Cerebellar cortex (tissue), 1 donor: ENCODE measurements at regions not wholly inside any gene's neighbourhood (a gene's known extent, or its start where the extent isn't known, plus 50 kb on each side); places are given as distances from the start of the nearest gene placed in this dataset.

ENCODE experiments used
- DNase-seq: peaks from one replicate; pipeline ENCODE4 v3.0.0-alpha.2; 2015; ENCODE audit warnings: low spot score

GRCh38 chr1:239732770-239733169 is 346.4 kb downstream of the CHRM3 start:
- no peak for DNase-seq

- no peak for DNase-seq
Measured at GRCh38 chr1:239733995-239734394, 347.6 kb downstream of the CHRM3 start.

DNA sequence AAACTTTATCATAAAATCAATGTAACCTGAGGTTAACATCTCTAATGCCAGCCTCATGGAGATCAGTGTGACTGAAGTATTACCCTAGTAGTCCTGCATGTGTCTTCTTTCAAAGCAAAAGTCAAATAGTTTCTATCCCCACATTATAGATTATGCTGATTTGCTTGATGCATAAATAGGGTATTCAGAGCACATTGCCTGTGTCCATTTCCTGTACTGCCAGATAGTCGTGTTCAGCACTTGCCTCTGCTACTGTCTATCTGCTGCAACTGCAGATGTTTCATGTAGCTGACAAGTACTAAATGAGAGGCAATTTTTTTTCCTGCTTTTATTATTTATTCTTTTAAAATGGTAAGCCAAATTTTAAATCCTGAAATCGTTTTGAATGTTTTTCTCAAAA is 348.7 kb downstream of the CHRM3 start:
- no peak for DNase-seq

DNA sequence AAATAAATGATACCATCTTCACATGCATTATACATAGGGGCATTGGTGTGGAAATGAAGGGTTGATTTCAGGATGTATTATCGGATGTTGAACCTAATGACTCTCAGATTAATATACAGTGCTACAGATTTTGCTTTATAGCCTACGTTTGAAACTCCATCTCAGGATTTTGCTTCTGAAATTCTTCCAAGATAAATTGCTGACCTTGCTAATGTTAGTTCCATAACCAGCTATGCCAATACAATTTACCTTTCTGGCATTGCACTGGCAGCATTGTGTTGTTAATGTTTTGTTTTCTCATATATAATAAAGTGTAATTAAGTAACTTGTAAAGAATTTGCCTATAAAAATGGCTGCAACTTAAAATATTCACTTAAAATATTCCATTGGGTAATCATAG is 350.1 kb downstream of the CHRM3 start:
- no peak for DNase-seq

GRCh38 chr1:239739375-239739774 is 352.3 kb upstream of the FMN2 start:
- no peak for DNase-seq

- no peak for DNase-seq
Measured at GRCh38 chr1:239739919-239740318, 351.8 kb upstream of the FMN2 start.

DNA sequence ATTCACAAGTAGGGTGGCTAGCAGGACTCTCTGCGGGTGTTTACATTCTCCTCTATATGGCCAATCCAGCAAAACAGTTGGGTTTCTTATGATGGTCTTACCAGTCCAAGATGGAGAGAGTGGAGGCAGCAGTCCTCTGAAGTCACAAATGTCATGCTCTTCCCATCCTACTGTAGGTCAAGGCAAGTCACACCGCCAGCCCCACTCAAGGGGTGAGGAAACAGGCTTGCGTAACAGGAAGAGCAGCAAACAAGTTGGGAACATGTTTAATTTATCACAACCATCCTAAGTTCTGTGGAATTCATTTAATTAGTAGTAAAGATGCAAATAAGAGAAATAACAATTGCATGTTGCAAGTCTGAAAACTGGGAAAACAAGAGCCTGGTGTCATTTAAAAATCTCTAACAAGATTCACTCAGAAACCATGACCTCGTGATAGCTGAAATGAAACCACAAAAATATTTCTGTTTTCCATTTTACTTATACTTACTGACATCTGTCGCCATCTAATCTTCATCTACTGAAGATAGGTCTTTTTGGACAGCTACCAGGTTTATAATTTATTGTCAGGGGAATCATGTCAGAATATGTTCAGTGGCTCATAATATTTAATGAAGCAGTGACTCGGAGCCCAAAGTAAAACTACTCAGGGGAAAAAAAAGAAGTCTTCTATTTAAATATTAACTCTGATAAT is 349.1 kb upstream of the FMN2 start:
- DNase-seq: no peak

DNA sequence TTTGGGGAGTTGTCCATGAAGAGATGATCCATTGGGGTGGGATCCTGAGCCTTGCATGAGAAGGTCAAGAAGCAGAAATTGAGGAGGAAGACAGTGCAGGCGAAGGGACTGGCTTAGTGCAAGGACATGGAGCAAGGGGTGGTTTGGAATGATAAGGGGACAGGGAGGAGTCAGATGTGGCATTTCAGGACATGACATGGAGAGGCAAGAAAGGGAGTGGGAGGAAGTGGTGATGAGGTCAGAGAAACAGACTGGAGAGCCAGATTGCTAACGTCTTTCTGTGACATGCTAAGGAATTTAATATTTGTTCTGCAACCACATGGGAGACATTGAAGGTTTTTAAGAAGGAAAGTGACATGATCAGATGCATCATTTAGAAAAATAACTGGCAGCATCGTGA is 346.8 kb upstream of the FMN2 start:
- no peak for DNase-seq

- DNase-seq: no peak
Measured at GRCh38 chr1:239755107-239755912, 336.4 kb upstream of the FMN2 start.

- no peak for DNase-seq
Measured at GRCh38 chr1:239757716-239758115, 334.0 kb upstream of the FMN2 start.

- DNase-seq: no peak
Measured at GRCh38 chr1:239758756-239759155, 332.9 kb upstream of the FMN2 start.

GRCh38 chr1:239761509-239761908 is 330.2 kb upstream of the FMN2 start:
- no peak for DNase-seq

DNA sequence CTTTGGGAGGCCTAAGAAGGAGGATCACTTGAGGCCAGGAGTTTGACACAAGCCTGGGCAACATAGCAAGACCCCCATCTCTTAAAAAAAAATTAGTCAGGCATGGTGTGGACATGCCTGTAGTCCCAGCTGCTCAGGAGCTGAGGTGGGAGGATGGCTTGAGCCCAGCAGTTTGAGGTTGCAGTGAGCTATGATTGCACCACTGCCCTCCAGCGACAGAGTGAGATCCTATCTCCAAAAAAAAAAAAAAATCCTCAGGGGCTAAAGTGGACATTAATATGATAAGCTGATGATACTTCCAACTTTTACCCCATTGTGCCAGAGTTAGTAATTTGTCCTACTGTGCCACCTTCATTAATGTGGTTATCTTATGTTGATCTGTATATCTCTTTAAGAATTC is 327.8 kb upstream of the FMN2 start:
- DNase-seq: no peak

- DNase-seq: no peak
Measured at GRCh38 chr1:239764546-239764945, 327.1 kb upstream of the FMN2 start.

GRCh38 chr1:239765163-239765562 is 326.5 kb upstream of the FMN2 start:
- no peak for DNase-seq

DNA sequence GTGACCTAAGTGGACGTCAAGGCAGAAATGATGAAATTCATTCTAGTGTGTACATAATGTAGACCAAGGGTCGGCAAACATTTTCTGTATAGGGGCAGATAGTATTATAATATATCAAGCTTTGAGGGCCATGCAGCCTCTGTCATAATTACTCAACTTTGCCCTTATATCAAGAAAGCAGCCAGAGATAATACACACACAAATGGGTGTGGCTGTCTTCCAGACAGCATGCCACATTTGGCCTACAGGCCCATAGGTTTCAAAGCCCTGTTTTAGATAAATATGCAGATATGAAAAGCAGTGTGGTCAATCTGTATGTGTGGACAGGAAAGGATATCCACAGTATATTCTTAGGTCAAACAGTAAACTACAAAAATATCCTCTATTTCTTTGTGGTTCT is 320.1 kb upstream of the FMN2 start:
- DNase-seq: no peak

DNA sequence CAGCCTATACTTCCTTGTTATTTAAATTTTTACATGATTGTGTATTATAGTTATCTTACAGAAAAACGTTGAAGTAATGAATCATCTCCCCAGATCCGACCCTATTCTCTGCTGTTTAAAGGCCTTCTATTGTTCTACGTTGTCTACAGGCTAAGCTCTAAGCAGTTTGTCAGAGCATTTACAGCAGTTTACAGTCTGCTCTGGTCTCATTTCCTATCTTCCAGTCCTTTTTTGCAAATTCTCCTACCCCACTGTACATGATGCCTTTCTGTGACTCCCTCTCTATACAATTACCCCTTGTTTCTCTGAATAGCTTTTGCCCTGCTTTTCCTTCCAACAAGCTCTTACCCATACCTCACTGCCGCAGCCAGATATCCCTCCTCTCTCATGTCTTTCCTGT is 319.2 kb upstream of the FMN2 start:
- no peak for DNase-seq

GRCh38 chr1:239775466-239775865 is 316.2 kb upstream of the FMN2 start:
- DNase-seq: no peak

GRCh38 chr1:239778208-239778813 is 313.4 kb upstream of the FMN2 start:
- DNase-seq: no peak

GRCh38 chr1:239779962-239780361 is 311.7 kb upstream of the FMN2 start:
- no peak for DNase-seq

DNA sequence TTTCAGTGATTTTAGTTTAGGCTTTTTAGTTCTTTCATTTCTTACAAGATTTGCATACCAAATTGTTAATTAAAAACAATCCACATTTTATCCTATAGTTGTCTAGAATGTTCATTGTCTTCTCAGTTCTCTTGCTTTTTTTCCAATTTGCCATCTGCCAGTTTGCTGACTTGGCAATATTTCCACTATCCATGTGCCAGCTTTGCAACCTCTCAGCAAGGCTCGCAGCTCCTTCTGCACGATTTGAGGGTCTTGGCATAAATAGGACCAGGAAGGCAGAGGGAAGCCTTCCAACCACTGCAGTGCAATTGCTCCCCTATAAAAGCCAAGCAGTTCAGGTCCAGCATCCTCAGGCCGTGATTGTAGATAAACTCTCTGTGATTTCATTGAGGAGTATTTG is 306.8 kb upstream of the FMN2 start:
- peak; percentile 84 for DNase-seq

GRCh38 chr1:239785576-239785975 is 306.1 kb upstream of the FMN2 start:
- no peak for DNase-seq

DNA sequence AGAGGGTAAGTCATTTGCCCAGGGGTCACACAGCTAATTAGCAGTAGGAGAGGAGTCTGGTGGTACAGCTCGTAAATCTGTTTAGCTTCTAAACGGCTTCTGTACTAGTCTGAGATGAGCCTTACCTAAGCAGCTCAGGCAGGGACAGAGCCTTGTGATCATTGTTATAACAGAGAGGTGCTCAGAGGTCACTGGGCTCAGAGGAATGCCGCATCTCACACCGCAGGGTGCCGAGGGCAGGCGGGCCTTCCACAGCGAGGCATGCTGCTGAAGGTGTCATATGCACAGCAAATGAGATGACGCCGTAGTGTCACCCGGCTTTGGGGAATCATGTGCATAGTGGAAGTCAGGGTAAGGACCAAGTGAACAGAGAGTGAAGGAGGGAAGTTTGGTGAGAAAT is 305.2 kb upstream of the FMN2 start:
- DNase-seq: no peak
